Left renal cortex interstitium (tissue), 4 donors: ENCODE measurements at regions not wholly inside any gene's neighbourhood (a gene's known extent, or its start where the extent isn't known, plus 50 kb on each side); places are given as distances from the start of the nearest gene placed in this dataset.
A peak's percentile ranks its signal among the peaks of the same experiment; 100 is the strongest.
"Not testable (repeated sequence)": the region's sequence is repeated elsewhere in the genome, so short reads cannot be mapped to it uniquely, and the experiment has no call there.

Source experiments
- DNase-seq, 4 donors: peaks; one replicate each; pipeline ENCODE4 v3.0.0-alpha.2; 2013; ENCODE audit warnings: low read depth in 4 of 4, low spot score in 2 of 4, missing footprints in 1 of 4

- DNase-seq: no peak
Observed at GRCh38 chr15:35966781-35967180, 420.8 kb upstream of the DPH6 start.

GRCh38 chr15:35967968-35968367 lies 422.0 kb upstream of the DPH6 start:
- not testable (repeated sequence) for DNase-seq

- no peak for DNase-seq
Observed at GRCh38 chr15:35973029-35973428, 427.1 kb upstream of the DPH6 start.

GRCh38 chr15:35974052-35974451 lies 428.1 kb upstream of the DPH6 start:
- DNase-seq: no peak

- DNase-seq: no peak
Observed at GRCh38 chr15:35975941-35976340, 430.0 kb upstream of the DPH6 start.

GRCh38 chr15:35979608-35980007 lies 433.6 kb upstream of the DPH6 start:
- DNase-seq: no peak

- DNase-seq: no peak
Observed at GRCh38 chr15:35980719-35981118, 434.8 kb upstream of the DPH6 start.

- peak in 2 of 4 donors; percentile 39 to 64 for DNase-seq
Observed at GRCh38 chr15:35986191-35986721, 440.3 kb upstream of the DPH6 start.

- no peak for DNase-seq
Observed at GRCh38 chr15:35987056-35987455, 441.1 kb upstream of the DPH6 start.

GRCh38 chr15:35991386-35991785 lies 445.4 kb upstream of the DPH6 start:
- DNase-seq: no peak

- DNase-seq: no peak
Observed at GRCh38 chr15:35992791-35993190, 446.8 kb upstream of the DPH6 start.

GRCh38 chr15:35993196-35993595 lies 447.2 kb upstream of the DPH6 start:
- DNase-seq: no peak

- DNase-seq: no peak
Observed at GRCh38 chr15:35994876-35995275, 448.9 kb upstream of the DPH6 start.

GRCh38 chr15:35998663-35999602 lies 453.0 kb upstream of the DPH6 start:
- DNase-seq: no peak

GRCh38 chr15:36004891-36005490 lies 459.0 kb upstream of the DPH6 start:
- DNase-seq: no peak

- DNase-seq: no peak
Observed at GRCh38 chr15:36005542-36005941, 459.6 kb upstream of the DPH6 start.

GRCh38 chr15:36007699-36008098 lies 461.7 kb upstream of the DPH6 start:
- no peak for DNase-seq

- no peak for DNase-seq
Observed at GRCh38 chr15:36008719-36009118, 462.8 kb upstream of the DPH6 start.

GRCh38 chr15:36024031-36024688 lies 478.2 kb upstream of the DPH6 start:
- peak in 2 of 4 donors; percentile 14 to 15 for DNase-seq

- no peak for DNase-seq
Observed at GRCh38 chr15:36026627-36027283, 480.8 kb upstream of the DPH6 start.
